ENCODE measurements at regions not wholly inside any gene's neighbourhood (a gene's known extent, or its start where the extent isn't known, plus 50 kb on each side); places are given as distances from the start of the nearest gene placed in this dataset.

- TF ChIP-seq, protein P1, sequence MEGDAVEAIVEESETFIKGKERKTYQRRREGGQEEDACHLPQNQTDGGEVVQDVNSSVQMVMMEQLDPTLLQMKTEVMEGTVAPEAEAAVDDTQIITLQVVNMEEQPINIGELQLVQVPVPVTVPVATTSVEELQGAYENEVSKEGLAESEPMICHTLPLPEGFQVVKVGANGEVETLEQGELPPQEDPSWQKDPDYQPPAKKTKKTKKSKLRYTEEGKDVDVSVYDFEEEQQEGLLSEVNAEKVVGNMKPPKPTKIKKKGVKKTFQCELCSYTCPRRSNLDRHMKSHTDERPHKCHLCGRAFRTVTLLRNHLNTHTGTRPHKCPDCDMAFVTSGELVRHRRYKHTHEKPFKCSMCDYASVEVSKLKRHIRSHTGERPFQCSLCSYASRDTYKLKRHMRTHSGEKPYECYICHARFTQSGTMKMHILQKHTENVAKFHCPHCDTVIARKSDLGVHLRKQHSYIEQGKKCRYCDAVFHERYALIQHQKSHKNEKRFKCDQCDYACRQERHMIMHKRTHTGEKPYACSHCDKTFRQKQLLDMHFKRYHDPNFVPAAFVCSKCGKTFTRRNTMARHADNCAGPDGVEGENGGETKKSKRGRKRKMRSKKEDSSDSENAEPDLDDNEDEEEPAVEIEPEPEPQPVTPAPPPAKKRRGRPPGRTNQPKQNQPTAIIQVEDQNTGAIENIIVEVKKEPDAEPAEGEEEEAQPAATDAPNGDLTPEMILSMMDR (IDR thresholded peaks at IDR 0.05), result no peak
- no peak for TF ChIP-seq POLR2AphosphoS5 (IDR thresholded peaks at IDR 0.05; ENCODE audit: insufficient read depth in 1 of 2, low read depth in 1 of 2)
- no peak for TF ChIP-seq POLR2A (IDR thresholded peaks at IDR 0.05)
- no peak overlapping the region for H3K4me3 ChIP-seq
- peaks cover 14% of the 10 kb centered on the region for H3K4me1 ChIP-seq
- intact Hi-C loops (cut with DNase I), result no loop called here
- DNase-seq (ENCODE audit: extremely low spot score in 2 of 2), result no peak
- H3K27ac ChIP-seq, result no peak overlapping the region
- no peaks in the 10 kb centered on the region for H3K27me3 ChIP-seq
- H3K9me3 ChIP-seq, result no peaks in the 10 kb centered on the region
- no peaks in the 10 kb centered on the region for H3K36me3 ChIP-seq
These were observed 406.7 kb downstream of the SIPA1L2 start for GRCh38 chr1:232223183-232223708.

GRCh38 chr1:232222614-232223013 is 407.3 kb downstream of the SIPA1L2 start:
- intact Hi-C loops (cut with DNase I), result no loop called here
- H3K36me3 ChIP-seq, result no peaks in the 10 kb centered on the region
- no peak for DNase-seq (ENCODE audit: extremely low spot score in 2 of 2)
- peaks cover 14% of the 10 kb centered on the region for H3K4me1 ChIP-seq
- H3K9me3 ChIP-seq, result no peaks in the 10 kb centered on the region
- H3K27ac ChIP-seq, result no peak overlapping the region
- no peaks in the 10 kb centered on the region for H3K27me3 ChIP-seq
- no peak overlapping the region for H3K4me3 ChIP-seq
- TF ChIP-seq, protein P1 (IDR thresholded peaks at IDR 0.05), result no peak
- TF ChIP-seq POLR2A (IDR thresholded peaks at IDR 0.05), result no peak

DNA sequence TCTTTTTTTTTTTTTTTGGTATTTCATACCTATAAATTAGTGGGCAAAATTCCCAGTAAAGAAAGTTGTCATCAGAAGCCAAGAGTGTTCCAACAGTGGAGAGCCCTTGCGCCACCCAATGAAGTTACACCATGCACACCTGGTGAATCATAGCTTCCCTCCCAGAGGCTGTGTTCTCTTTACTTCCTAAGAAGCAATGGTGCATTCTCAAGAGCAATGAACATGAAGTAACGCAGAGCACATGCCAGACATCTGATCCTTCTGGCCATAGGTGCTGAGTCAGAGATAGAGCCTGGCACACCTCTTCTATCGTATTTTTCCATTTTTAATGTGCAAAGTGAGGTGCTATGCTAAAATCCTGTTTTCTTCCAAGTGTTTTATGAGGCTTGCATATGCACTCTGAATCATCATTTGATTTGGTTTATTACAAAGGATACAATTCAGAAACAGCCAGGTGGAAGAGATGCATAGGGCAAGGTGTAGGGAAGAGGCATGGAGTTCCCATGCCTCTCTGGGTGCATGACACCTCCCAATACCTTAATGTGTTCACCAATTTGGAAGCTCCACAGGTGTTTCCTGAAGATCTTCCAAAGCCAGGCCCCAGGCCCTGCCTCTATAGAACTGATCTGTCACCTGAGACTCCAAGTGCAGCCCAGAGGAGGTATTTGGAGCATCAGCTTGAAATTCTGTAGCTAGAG is 408.0 kb downstream of the SIPA1L2 start:
- no peaks in the 10 kb centered on the region for H3K27me3 ChIP-seq
- no peaks in the 10 kb centered on the region for H3K9me3 ChIP-seq
- H3K36me3 ChIP-seq, result no peaks in the 10 kb centered on the region
- no peak for TF ChIP-seq POLR2A (IDR thresholded peaks at IDR 0.05)
- peak in 1 of 2 donors; percentile 81 for TF ChIP-seq POLR2AphosphoS5 (IDR thresholded peaks at IDR 0.05; ENCODE audit: insufficient read depth in 1 of 2, low read depth in 1 of 2)
- no peak overlapping the region for H3K27ac ChIP-seq
- intact Hi-C loops (cut with DNase I), result no loop called here
- peaks cover 14% of the 10 kb centered on the region for H3K4me1 ChIP-seq
- H3K4me3 ChIP-seq, result no peak overlapping the region
- DNase-seq (ENCODE audit: extremely low spot score in 2 of 2), result peak in 1 of 2 donors; percentile 87

DNA sequence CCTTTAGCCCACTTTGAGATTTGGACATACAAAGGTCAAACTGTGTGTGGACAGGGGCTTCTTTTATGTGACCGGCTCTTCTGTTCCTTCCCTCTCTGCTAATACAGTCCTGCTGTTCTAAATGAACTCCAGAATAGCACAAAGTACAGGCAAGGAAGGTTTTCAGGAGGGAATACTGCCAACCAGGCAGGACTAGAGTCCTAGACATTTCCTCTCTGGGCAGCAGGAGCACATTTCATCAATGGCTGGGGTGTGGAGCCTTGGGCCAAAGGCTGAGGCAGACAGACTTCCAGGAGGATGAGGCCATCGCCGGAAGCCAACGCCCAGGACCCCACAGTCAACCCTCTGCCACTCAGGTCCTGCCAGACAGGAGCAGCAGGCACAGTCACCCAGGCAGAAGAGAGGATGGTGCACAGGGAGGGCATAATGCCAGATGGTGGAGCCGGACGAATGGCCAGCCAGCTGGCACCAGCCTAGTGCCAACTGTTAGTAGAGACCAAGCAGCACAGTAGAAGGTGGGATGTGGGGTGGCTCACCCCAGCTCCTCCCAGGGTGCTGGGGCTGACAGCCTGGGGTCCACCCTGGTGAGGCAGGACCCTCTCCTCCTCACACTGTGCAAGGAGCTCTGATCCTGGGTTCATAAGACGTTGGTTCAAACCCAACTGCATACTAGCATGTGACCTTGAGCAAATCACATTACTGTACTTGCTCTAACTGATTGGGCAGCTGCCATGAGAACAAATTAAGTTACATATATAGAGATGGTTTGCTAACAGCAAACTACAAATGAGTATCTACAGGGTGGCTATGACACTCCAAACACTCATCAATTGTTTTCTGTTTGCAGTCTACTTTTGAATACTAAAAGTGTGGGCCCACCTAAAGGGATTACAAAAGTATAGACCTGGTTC is 410.7 kb downstream of the SIPA1L2 start:
- H3K9me3 ChIP-seq, result no peaks in the 10 kb centered on the region
- intact Hi-C loops (cut with DNase I), result no loop called here
- no peaks in the 10 kb centered on the region for H3K36me3 ChIP-seq
- H3K4me3 ChIP-seq, result no peak overlapping the region
- no peak overlapping the region for H3K27ac ChIP-seq
- peaks cover 6% of the 10 kb centered on the region for H3K4me1 ChIP-seq
- H3K27me3 ChIP-seq, result no peaks in the 10 kb centered on the region
- no peak for DNase-seq (ENCODE audit: extremely low spot score in 2 of 2)
- no peak for TF ChIP-seq POLR2A (IDR thresholded peaks at IDR 0.05)
- TF ChIP-seq POLR2AphosphoS5 (IDR thresholded peaks at IDR 0.05; ENCODE audit: insufficient read depth in 1 of 2, low read depth in 1 of 2), result no peak
- TF ChIP-seq, protein P1 (IDR thresholded peaks at IDR 0.05), result no peak

DNA sequence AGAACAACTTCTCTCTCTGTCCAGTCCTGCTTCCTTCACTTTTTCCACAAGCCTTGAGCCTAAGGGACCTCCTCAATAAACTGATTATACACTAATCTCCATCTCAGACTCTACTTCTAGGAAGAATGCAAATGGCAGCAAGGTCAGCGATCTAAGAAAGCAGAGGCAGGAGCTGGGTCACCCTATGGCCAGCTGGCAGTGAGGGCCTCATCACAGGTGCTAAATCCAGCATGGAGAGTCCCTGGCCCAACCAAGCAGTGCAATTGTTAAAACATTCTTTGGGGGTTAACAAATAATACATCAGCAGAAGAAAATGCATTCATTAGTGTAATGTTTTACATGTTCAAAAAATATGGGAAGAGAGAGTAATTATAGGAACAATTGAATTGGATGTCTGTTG is 416.0 kb downstream of the SIPA1L2 start:
- peak; percentile 44 to 52 for DNase-seq (ENCODE audit: extremely low spot score in 2 of 2)
- Histone ChIP-seq H3K9me3 (no peaks in the 10 kb centered on the region), H3K27ac (no peak overlapping the region), H3K4me3 (no peak overlapping the region), H3K36me3 (no peaks in the 10 kb centered on the region), H3K27me3 (no peaks in the 10 kb centered on the region), H3K4me1 (no peaks in the 10 kb centered on the region)
- TF ChIP-seq, protein P1 (IDR thresholded peaks at IDR 0.05), result no peak
- no peak for TF ChIP-seq POLR2A (IDR thresholded peaks at IDR 0.05)
- no peak for TF ChIP-seq POLR2AphosphoS5 (IDR thresholded peaks at IDR 0.05; ENCODE audit: insufficient read depth in 1 of 2, low read depth in 1 of 2)
- intact Hi-C loops (cut with DNase I), result no loop called here

All from vagina (tissue), 2 donors.